Vagina (tissue), 2 donors: ENCODE measurements at regions not wholly inside any gene's neighbourhood (a gene's known extent, or its start where the extent isn't known, plus 50 kb on each side); places are given as distances from the start of the nearest gene placed in this dataset.

Source experiments
- DNase-seq, 2 donors: peaks; one replicate each; pipeline ENCODE4 v3.0.0-alpha.2; 2017; ENCODE audit errors: extremely low spot score in 2 of 2
- H3K27ac ChIP-seq: fragments of 200-600 bp; sonication (generic); one replicate; pipeline ENCODE4 v1.5.1; 2019
- H3K27me3 ChIP-seq: fragments of 200-600 bp; sonication (generic); one replicate; pipeline ENCODE4 v1.5.1; 2019
- H3K36me3 ChIP-seq, 2 donors: fragments of 200-600 bp; sonication (generic); one replicate each; pipeline ENCODE4 v1.5.1; 2017 to 2019
- H3K4me1 ChIP-seq: fragments of 200-600 bp; sonication (generic); one replicate; pipeline ENCODE4 v1.5.1; 2019
- H3K4me3 ChIP-seq, 2 donors: fragments of 200-600 bp; sonication (generic); 1 replicate in 1 of 2; 2 replicates in 1 of 2; pipeline ENCODE4 v1.5.1; 2016 to 2019
- H3K9me3 ChIP-seq: fragments of 200-600 bp; sonication (generic); one replicate; pipeline ENCODE4 v1.5.1; 2019
- POLR2A ChIP-seq, 2 donors: fragments of 450-650 bp; IDR thresholded peaks; one replicate each; pipeline ENCODE4 v1.6.1; 2017; ENCODE audit warnings: antibody characterized with exemption in 2 of 2, mild to moderate bottlenecking in 2 of 2, moderate library complexity in 2 of 2
- POLR2AphosphoS5 ChIP-seq, 2 donors: sonication (generic); formaldehyde crosslinking; IDR thresholded peaks; one replicate each; pipeline ENCODE4 v1.9.0; 2017; ENCODE audit warnings: antibody characterized with exemption in 2 of 2, mild to moderate bottlenecking in 2 of 2, low read depth in 1 of 2; ENCODE audit not compliant: insufficient read depth in 1 of 2
- intact Hi-C: fragments of 100-400 bp; cut with DNase I; formaldehyde crosslinking; loops from one replicate; pipeline ENCODE4 v1.15.1; 2023
- TF ChIP-seq, protein P1 (sequence below), 3 experiments: fragments of 450-650 bp in 2 of 3; fragments of 200-600 bp in 1 of 3; sonication (generic) in 1 of 3; IDR thresholded peaks; one replicate each; pipeline ENCODE4 v1.5.1; 2017 to 2019; ENCODE audit warnings: antibody characterized with exemption in 3 of 3, mild to moderate bottlenecking in 2 of 3, moderate library complexity in 2 of 3

- TF ChIP-seq, protein P1, sequence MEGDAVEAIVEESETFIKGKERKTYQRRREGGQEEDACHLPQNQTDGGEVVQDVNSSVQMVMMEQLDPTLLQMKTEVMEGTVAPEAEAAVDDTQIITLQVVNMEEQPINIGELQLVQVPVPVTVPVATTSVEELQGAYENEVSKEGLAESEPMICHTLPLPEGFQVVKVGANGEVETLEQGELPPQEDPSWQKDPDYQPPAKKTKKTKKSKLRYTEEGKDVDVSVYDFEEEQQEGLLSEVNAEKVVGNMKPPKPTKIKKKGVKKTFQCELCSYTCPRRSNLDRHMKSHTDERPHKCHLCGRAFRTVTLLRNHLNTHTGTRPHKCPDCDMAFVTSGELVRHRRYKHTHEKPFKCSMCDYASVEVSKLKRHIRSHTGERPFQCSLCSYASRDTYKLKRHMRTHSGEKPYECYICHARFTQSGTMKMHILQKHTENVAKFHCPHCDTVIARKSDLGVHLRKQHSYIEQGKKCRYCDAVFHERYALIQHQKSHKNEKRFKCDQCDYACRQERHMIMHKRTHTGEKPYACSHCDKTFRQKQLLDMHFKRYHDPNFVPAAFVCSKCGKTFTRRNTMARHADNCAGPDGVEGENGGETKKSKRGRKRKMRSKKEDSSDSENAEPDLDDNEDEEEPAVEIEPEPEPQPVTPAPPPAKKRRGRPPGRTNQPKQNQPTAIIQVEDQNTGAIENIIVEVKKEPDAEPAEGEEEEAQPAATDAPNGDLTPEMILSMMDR (IDR thresholded peaks at IDR 0.05), result no peak
- TF ChIP-seq POLR2AphosphoS5 (IDR thresholded peaks at IDR 0.05; ENCODE audit: insufficient read depth in 1 of 2, low read depth in 1 of 2) (no peak), POLR2A (IDR thresholded peaks at IDR 0.05) (no peak)
- DNase-seq, result no peak
- H3K27ac ChIP-seq, result no peak overlapping the region
These were observed 377.9 kb upstream of the PAPPA start for GRCh38 chr9:115775659-115776058.

GRCh38 chr9:115777610-115778009 lies 376.0 kb upstream of the PAPPA start:
- DNase-seq, result no peak
- intact Hi-C loops, result no loop called here
- no peak for TF ChIP-seq POLR2AphosphoS5 (IDR thresholded peaks at IDR 0.05; ENCODE audit: insufficient read depth in 1 of 2, low read depth in 1 of 2)
- no peak for TF ChIP-seq POLR2A (IDR thresholded peaks at IDR 0.05)
- TF ChIP-seq, protein P1 (IDR thresholded peaks at IDR 0.05), result no peak

More at GRCh38 chr9:115775659-115776058, 377.9 kb upstream of the PAPPA start:
- Histone ChIP-seq H3K4me1 (no peaks in the 10 kb centered on the region), H3K27me3 (no peaks in the 10 kb centered on the region), H3K36me3 (no peaks in the 10 kb centered on the region), H3K9me3 (no peaks in the 10 kb centered on the region), H3K4me3 (no peak overlapping the region)
- intact Hi-C loops, result no loop called here

DNA sequence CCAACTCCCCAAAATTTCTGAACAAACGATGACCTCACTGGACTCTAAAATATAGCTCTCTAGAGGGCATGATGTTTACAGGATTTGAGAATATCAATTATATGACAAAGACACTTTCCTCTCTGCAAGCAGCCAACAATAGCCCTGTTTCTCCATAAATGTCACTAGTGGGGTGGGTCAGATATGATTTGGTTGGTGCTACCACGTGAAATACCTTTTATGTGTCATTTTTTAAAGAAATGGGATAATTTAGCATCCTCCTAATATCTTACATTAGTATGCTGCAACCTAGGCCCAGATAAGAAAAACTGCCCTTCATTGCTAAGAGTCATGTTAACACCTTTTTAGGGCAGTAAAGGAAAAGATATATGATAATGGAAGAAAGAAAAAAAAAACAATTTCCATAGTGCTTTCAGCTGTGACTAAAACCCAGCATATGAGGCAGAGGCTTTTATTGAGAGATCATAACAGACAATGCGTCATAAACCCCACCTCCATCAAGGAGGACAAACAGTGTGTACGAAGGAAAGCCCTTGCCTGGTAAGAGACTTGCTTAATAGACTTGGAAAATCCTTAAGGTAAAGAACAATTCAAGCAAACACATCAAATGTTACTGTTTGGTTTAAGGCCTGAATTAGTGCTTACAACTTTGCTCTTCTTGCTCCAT lies 372.4 kb upstream of the PAPPA start:
- Histone ChIP-seq H3K4me1 (no peaks in the 10 kb centered on the region), H3K27me3 (no peaks in the 10 kb centered on the region), H3K27ac (no peak overlapping the region), H3K36me3 (no peaks in the 10 kb centered on the region), H3K9me3 (no peaks in the 10 kb centered on the region), H3K4me3 (no peak overlapping the region)
- no peak for DNase-seq
- intact Hi-C loops, result no loop called here
- TF ChIP-seq POLR2A (IDR thresholded peaks at IDR 0.05) (no peak), POLR2AphosphoS5 (IDR thresholded peaks at IDR 0.05; ENCODE audit: insufficient read depth in 1 of 2, low read depth in 1 of 2) (no peak)
- TF ChIP-seq, protein P1 (IDR thresholded peaks at IDR 0.05), result no peak

More at GRCh38 chr9:115777610-115778009, 376.0 kb upstream of the PAPPA start:
- no peaks in the 10 kb centered on the region for H3K9me3 ChIP-seq
- H3K27me3 ChIP-seq, result no peaks in the 10 kb centered on the region
- no peak overlapping the region for H3K27ac ChIP-seq
- no peaks in the 10 kb centered on the region for H3K36me3 ChIP-seq
- H3K4me3 ChIP-seq, result no peak overlapping the region
- no peaks in the 10 kb centered on the region for H3K4me1 ChIP-seq

DNA sequence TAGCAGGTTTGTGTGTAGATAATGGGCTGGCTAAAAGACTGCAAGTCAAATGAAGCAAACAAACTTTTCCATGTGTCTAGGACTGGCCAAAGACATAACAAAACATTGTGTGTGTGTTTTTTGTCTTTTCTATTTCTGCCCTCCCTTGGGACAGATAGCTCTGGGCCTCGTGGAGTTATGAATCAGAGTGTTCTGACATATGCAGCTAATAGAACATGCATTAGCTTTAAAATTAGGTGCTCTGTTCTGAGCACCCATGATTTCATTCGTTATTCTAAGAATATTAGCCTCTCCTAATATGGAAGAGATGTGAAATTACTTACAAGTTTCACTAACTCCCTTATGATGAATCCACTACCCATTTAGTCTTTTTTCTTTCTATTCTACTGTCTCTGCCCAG lies 367.3 kb upstream of the PAPPA start:
- H3K4me1 ChIP-seq, result no peaks in the 10 kb centered on the region
- intact Hi-C loops, result no loop called here
- no peak overlapping the region for H3K4me3 ChIP-seq
- H3K27ac ChIP-seq, result no peak overlapping the region
- no peaks in the 10 kb centered on the region for H3K9me3 ChIP-seq
- no peak for DNase-seq
- no peaks in the 10 kb centered on the region for H3K36me3 ChIP-seq
- TF ChIP-seq POLR2AphosphoS5 (IDR thresholded peaks at IDR 0.05; ENCODE audit: insufficient read depth in 1 of 2, low read depth in 1 of 2) (no peak), POLR2A (IDR thresholded peaks at IDR 0.05) (no peak)
- TF ChIP-seq, protein P1 (IDR thresholded peaks at IDR 0.05), result no peak
- no peaks in the 10 kb centered on the region for H3K27me3 ChIP-seq

GRCh38 chr9:115790520-115790919 lies 363.1 kb upstream of the PAPPA start:
- Histone ChIP-seq H3K4me1 (no peaks in the 10 kb centered on the region), H3K36me3 (no peaks in the 10 kb centered on the region), H3K27me3 (no peaks in the 10 kb centered on the region), H3K27ac (no peak overlapping the region), H3K4me3 (no peak overlapping the region), H3K9me3 (no peaks in the 10 kb centered on the region)
- TF ChIP-seq, protein P1 (IDR thresholded peaks at IDR 0.05), result no peak
- TF ChIP-seq POLR2AphosphoS5 (IDR thresholded peaks at IDR 0.05; ENCODE audit: insufficient read depth in 1 of 2, low read depth in 1 of 2) (no peak), POLR2A (IDR thresholded peaks at IDR 0.05) (no peak)
- intact Hi-C loops, result no loop called here
- no peak for DNase-seq
